ENCODE measurements at regions not wholly inside any gene's neighbourhood (a gene's known extent, or its start where the extent isn't known, plus 50 kb on each side); places are given as distances from the start of the nearest gene placed in this dataset.

- Histone ChIP-seq H4K20me1 (ENCODE audit: insufficient read depth) (no peaks in the 10 kb centered on the region), H3K9me3 (ENCODE audit: low read length) (no peaks in the 10 kb centered on the region), H3K9ac (ENCODE audit: low read length) (no peak overlapping the region), H3K27me3 (ENCODE audit: insufficient read depth, low read depth, low read length) (no peaks in the 10 kb centered on the region), H3K4me3 (ENCODE audit: low read length) (no peak overlapping the region), H3K79me2 (replicated peaks; ENCODE audit: insufficient read depth, low read length) (no peaks in the 10 kb centered on the region), H3F3A (ENCODE audit: insufficient read depth, low read length, poor library complexity, severe bottlenecking) (no peaks in the 10 kb centered on the region), H3K4me2 (ENCODE audit: low read length) (no peak overlapping the region), H3K36me3 (ENCODE audit: insufficient read depth, low read length) (no peaks in the 10 kb centered on the region), H2AFZ (ENCODE audit: low read depth, low read length) (no peak overlapping the region), H3K27ac (ENCODE audit: low read length) (no peak overlapping the region), H3K9me2 (ENCODE audit: insufficient read depth, low read length) (no peaks in the 10 kb centered on the region)
- TF ChIP-seq MXI1 (conservative IDR thresholded peaks at IDR 0.05; ENCODE audit: poor library complexity, severe bottlenecking) (no peak), SMC3 (conservative IDR thresholded peaks at IDR 0.05; ENCODE audit: poor library complexity) (no peak), EZH2 (IDR thresholded peaks at IDR 0.05; ENCODE audit: borderline replicate concordance, insufficient read depth, low read length, poor library complexity, severe bottlenecking) (no peak), RAD21 (conservative IDR thresholded peaks at IDR 0.05) (no peak), EP300 (conservative IDR thresholded peaks at IDR 0.05; ENCODE audit: poor library complexity, severe bottlenecking) (no peak), CTCF (IDR thresholded peaks at IDR 0.05; ENCODE audit: poor library complexity, severe bottlenecking) (no peak), POLR2AphosphoS5 (IDR thresholded peaks at IDR 0.05) (no peak), TAF1 (IDR thresholded peaks at IDR 0.05; ENCODE audit: low read depth) (no peak), REST (IDR thresholded peaks at IDR 0.05; ENCODE audit: borderline replicate concordance) (no peak)
These were observed 118.7 kb upstream of the SLCO6A1 start for GRCh38 chr5:102617191-102618187.

- Histone ChIP-seq H3K36me3 (ENCODE audit: insufficient read depth, low read length) (no peaks in the 10 kb centered on the region), H3K27ac (ENCODE audit: low read length) (no peak overlapping the region), H2AFZ (ENCODE audit: low read depth, low read length) (no peak overlapping the region), H3F3A (ENCODE audit: insufficient read depth, low read length, poor library complexity, severe bottlenecking) (no peaks in the 10 kb centered on the region), H3K27me3 (ENCODE audit: insufficient read depth, low read depth, low read length) (no peaks in the 10 kb centered on the region), H3K9me3 (ENCODE audit: low read length) (no peaks in the 10 kb centered on the region), H3K79me2 (replicated peaks; ENCODE audit: insufficient read depth, low read length) (no peaks in the 10 kb centered on the region), H3K9me2 (ENCODE audit: insufficient read depth, low read length) (no peaks in the 10 kb centered on the region), H4K20me1 (ENCODE audit: insufficient read depth) (no peaks in the 10 kb centered on the region), H3K4me2 (ENCODE audit: low read length) (no peak overlapping the region), H3K9ac (ENCODE audit: low read length) (no peak overlapping the region), H3K4me3 (ENCODE audit: low read length) (no peak overlapping the region)
- TF ChIP-seq RAD21 (conservative IDR thresholded peaks at IDR 0.05) (no peak), POLR2AphosphoS5 (IDR thresholded peaks at IDR 0.05) (no peak), TAF1 (IDR thresholded peaks at IDR 0.05; ENCODE audit: low read depth) (no peak), EZH2 (IDR thresholded peaks at IDR 0.05; ENCODE audit: borderline replicate concordance, insufficient read depth, low read length, poor library complexity, severe bottlenecking) (no peak), CTCF (IDR thresholded peaks at IDR 0.05; ENCODE audit: poor library complexity, severe bottlenecking) (no peak), MXI1 (conservative IDR thresholded peaks at IDR 0.05; ENCODE audit: poor library complexity, severe bottlenecking) (no peak), EP300 (conservative IDR thresholded peaks at IDR 0.05; ENCODE audit: poor library complexity, severe bottlenecking) (no peak), SMC3 (conservative IDR thresholded peaks at IDR 0.05; ENCODE audit: poor library complexity) (no peak), REST (IDR thresholded peaks at IDR 0.05; ENCODE audit: borderline replicate concordance) (no peak)
These were observed 123.5 kb upstream of the SLCO6A1 start for GRCh38 chr5:102622262-102622661.
